SK-N-SH treated with all-trans-retinoic acid at 6 μM for 48 hours (cell line): ENCODE measurements at regions not wholly inside any gene's neighbourhood (a gene's known extent, or its start where the extent isn't known, plus 50 kb on each side); places are given as distances from the start of the nearest gene placed in this dataset.

Source experiments
- CSDC2 ChIP-seq: fragments of 250-450 bp; sonication (Bioruptor Pico); IDR thresholded peaks from 2 replicates; pipeline ENCODE4 v1.5.0; 2020; ENCODE audit warnings: mild to moderate bottlenecking, moderate library complexity
- ZC3H10 ChIP-seq: fragments of 250-450 bp; sonication (Bioruptor Pico); IDR thresholded peaks from 2 replicates; pipeline ENCODE4 v1.5.1; 2021; ENCODE audit warnings: mild to moderate bottlenecking, moderate library complexity
- ZFP3 ChIP-seq: fragments of 250-450 bp; sonication (Bioruptor Pico); IDR thresholded peaks from 2 replicates; pipeline ENCODE4 v1.5.0; 2020; ENCODE audit warnings: mild to moderate bottlenecking, moderate library complexity
- TF ChIP-seq, protein P1 (sequence below): fragments of 250-450 bp; sonication (Bioruptor Pico); IDR thresholded peaks from 2 replicates; pipeline ENCODE4 v1.5.1; 2020; ENCODE audit warnings: low read depth, mild to moderate bottlenecking, moderate library complexity
- TF ChIP-seq, protein P2 (sequence below): fragments of 250-450 bp; sonication (Bioruptor Pico); IDR thresholded peaks from 2 replicates; pipeline ENCODE4 v1.8.0; 2021; ENCODE audit warnings: low read depth, mild to moderate bottlenecking, moderate library complexity, borderline replicate concordance

DNA sequence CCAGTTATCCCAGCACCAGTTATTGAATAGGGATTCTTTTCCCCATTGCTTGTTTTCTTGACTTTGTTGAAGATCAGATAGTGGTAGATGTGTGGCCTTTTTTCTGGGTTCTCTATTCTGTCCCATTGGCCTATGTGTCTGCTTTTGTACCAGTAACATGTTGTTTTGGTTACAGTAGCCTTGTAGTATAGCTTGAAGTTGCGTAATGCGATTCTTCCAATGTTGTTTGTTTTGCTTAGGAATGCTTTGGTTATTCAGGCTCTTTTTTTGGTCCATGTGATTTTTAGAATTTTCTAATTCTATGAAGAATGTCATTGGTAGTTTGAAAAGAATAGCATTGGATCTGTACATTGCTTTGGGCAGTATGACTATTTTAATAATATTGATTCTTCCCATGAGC, 94.3 kb upstream of the CHMP2B start:
- TF ChIP-seq ZFP3 (CRISPR knock-in tag) (no peak), ZC3H10 (CRISPR knock-in tag) (no peak), CSDC2 (CRISPR knock-in tag) (no peak)
- TF ChIP-seq, protein P1, sequence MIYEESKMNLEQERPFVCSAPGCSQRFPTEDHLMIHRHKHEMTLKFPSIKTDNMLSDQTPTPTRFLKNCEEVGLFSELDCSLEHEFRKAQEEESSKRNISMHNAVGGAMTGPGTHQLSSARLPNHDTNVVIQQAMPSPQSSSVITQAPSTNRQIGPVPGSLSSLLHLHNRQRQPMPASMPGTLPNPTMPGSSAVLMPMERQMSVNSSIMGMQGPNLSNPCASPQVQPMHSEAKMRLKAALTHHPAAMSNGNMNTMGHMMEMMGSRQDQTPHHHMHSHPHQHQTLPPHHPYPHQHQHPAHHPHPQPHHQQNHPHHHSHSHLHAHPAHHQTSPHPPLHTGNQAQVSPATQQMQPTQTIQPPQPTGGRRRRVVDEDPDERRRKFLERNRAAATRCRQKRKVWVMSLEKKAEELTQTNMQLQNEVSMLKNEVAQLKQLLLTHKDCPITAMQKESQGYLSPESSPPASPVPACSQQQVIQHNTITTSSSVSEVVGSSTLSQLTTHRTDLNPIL (CRISPR knock-in tag): no peak
- TF ChIP-seq, protein P2, sequence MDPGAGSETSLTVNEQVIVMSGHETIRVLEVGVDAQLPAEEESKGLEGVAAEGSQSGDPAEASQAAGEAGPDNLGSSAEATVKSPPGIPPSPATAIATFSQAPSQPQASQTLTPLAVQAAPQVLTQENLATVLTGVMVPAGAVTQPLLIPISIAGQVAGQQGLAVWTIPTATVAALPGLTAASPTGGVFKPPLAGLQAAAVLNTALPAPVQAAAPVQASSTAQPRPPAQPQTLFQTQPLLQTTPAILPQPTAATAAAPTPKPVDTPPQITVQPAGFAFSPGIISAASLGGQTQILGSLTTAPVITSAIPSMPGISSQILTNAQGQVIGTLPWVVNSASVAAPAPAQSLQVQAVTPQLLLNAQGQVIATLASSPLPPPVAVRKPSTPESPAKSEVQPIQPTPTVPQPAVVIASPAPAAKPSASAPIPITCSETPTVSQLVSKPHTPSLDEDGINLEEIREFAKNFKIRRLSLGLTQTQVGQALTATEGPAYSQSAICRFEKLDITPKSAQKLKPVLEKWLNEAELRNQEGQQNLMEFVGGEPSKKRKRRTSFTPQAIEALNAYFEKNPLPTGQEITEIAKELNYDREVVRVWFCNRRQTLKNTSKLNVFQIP (CRISPR knock-in tag): no peak
